Liver (tissue), 3 donors: ENCODE measurements at regions not wholly inside any gene's neighbourhood (a gene's known extent, or its start where the extent isn't known, plus 50 kb on each side); places are given as distances from the start of the nearest gene placed in this dataset.

Experiments used
- FOXA2 ChIP-seq: IDR thresholded peaks from 2 replicates; pipeline ENCODE4 v1.6.1; 2016; ENCODE audit warnings: antibody characterized with exemption
- GABPA ChIP-seq, 2 donors: IDR thresholded peaks in 1 of 2; conservative IDR thresholded peaks in 1 of 2; 2 replicates each; pipeline ENCODE4 v1.6.1; 2016; ENCODE audit warnings: antibody characterized with exemption in 2 of 2, mild to moderate bottlenecking in 1 of 2, moderate library complexity in 1 of 2
- JUND ChIP-seq, 2 donors: IDR thresholded peaks; 2 replicates each; pipeline ENCODE4 v1.6.1; 2016; ENCODE audit warnings: antibody characterized with exemption in 2 of 2
- MAX ChIP-seq: IDR thresholded peaks from 2 replicates; pipeline ENCODE4 v1.6.1; 2016; ENCODE audit warnings: antibody characterized with exemption
- NR2F2 ChIP-seq: IDR thresholded peaks from 2 replicates; pipeline ENCODE4 v1.6.1; 2016; ENCODE audit warnings: antibody characterized with exemption
- RAD21 ChIP-seq, 2 donors: IDR thresholded peaks; 2 replicates each; pipeline ENCODE4 v1.6.1; 2016; ENCODE audit warnings: antibody characterized with exemption in 2 of 2, mild to moderate bottlenecking in 2 of 2
- SP1 ChIP-seq: IDR thresholded peaks from 2 replicates; pipeline ENCODE4 v1.6.1; 2018; ENCODE audit warnings: antibody characterized with exemption, mild to moderate bottlenecking
- TF ChIP-seq, protein P1 (sequence below): fragments of 150-350 bp; IDR thresholded peaks from 2 replicates; pipeline ENCODE4 v1.5.1; 2017; ENCODE audit warnings: improper control_type of control experiment, low read depth, low read length; ENCODE audit not compliant: missing input control
- TF ChIP-seq, protein P2 (sequence below): IDR thresholded peaks from 2 replicates; pipeline ENCODE4 v1.6.1; 2016; ENCODE audit warnings: antibody characterized with exemption, mild to moderate bottlenecking
- donor health status: healthy.
- donor health status: healthy.

DNA sequence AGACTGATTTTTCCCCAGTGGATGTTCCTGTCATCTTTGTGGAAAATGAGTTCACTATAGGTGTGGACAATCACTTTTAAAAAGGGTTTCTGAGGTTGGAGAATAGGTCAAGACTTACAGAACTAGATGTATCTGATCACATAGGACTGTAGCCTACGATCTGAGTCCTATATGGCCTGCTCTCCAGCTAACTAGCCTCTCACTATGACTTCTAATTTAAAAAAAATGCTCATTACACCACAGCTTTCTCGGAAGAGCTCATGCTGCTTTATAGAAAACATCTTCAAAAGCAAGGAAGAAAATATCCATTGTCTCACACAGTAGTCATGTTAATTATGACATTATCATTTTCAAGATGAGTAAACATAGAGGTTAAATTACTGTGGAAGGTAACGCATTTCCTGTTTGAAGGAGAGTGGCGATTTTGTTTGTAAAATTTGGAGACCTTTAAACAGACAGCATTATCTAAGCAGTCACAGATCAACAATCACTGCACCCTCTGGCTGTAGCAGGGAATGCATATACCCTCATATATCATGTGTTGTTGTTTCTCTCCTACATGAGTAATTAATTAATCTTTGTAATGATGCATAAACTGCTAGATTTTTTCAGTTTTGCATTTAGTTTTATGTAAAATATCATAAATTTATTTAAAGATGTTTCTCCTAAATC is 573.7 kb downstream of the GABRG2 start:
- TF ChIP-seq JUND (IDR thresholded peaks at IDR 0.05) (no peak), NR2F2 (no peak), RAD21 (IDR thresholded peaks at IDR 0.05) (no peak), SP1 (no peak), GABPA (IDR thresholded peaks at IDR 0.05 in 1 of 2, conservative IDR thresholded peaks at IDR 0.05 in 1 of 2) (no peak), MAX (no peak), FOXA2 (no peak)
- TF ChIP-seq, protein P1, sequence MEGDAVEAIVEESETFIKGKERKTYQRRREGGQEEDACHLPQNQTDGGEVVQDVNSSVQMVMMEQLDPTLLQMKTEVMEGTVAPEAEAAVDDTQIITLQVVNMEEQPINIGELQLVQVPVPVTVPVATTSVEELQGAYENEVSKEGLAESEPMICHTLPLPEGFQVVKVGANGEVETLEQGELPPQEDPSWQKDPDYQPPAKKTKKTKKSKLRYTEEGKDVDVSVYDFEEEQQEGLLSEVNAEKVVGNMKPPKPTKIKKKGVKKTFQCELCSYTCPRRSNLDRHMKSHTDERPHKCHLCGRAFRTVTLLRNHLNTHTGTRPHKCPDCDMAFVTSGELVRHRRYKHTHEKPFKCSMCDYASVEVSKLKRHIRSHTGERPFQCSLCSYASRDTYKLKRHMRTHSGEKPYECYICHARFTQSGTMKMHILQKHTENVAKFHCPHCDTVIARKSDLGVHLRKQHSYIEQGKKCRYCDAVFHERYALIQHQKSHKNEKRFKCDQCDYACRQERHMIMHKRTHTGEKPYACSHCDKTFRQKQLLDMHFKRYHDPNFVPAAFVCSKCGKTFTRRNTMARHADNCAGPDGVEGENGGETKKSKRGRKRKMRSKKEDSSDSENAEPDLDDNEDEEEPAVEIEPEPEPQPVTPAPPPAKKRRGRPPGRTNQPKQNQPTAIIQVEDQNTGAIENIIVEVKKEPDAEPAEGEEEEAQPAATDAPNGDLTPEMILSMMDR, result no peak
- TF ChIP-seq, protein P2, sequence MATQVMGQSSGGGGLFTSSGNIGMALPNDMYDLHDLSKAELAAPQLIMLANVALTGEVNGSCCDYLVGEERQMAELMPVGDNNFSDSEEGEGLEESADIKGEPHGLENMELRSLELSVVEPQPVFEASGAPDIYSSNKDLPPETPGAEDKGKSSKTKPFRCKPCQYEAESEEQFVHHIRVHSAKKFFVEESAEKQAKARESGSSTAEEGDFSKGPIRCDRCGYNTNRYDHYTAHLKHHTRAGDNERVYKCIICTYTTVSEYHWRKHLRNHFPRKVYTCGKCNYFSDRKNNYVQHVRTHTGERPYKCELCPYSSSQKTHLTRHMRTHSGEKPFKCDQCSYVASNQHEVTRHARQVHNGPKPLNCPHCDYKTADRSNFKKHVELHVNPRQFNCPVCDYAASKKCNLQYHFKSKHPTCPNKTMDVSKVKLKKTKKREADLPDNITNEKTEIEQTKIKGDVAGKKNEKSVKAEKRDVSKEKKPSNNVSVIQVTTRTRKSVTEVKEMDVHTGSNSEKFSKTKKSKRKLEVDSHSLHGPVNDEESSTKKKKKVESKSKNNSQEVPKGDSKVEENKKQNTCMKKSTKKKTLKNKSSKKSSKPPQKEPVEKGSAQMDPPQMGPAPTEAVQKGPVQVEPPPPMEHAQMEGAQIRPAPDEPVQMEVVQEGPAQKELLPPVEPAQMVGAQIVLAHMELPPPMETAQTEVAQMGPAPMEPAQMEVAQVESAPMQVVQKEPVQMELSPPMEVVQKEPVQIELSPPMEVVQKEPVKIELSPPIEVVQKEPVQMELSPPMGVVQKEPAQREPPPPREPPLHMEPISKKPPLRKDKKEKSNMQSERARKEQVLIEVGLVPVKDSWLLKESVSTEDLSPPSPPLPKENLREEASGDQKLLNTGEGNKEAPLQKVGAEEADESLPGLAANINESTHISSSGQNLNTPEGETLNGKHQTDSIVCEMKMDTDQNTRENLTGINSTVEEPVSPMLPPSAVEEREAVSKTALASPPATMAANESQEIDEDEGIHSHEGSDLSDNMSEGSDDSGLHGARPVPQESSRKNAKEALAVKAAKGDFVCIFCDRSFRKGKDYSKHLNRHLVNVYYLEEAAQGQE, result no peak
